Right ventricle myocardium inferior (tissue), 1 donor: ENCODE measurements at regions not wholly inside any gene's neighbourhood (a gene's known extent, or its start where the extent isn't known, plus 50 kb on each side); places are given as distances from the start of the nearest gene placed in this dataset.
"Not testable (repeated sequence)": the region's sequence is repeated elsewhere in the genome, so short reads cannot be mapped to it uniquely, and the experiment has no call there.

Experiments used
- ATAC-seq: fragments of 200-7000 bp; cut with Tn5 transposase; one replicate; pipeline ENCODE4 v1.9.1; 2020; ENCODE audit warnings: mild to moderate bottlenecking, moderate library complexity
- DNase-seq: peaks from one replicate; pipeline ENCODE4 v3.0.0; 2021; ENCODE audit errors: missing footprints
- intact Hi-C: fragments of 100-400 bp; cut with DNase I; formaldehyde crosslinking; loops from one replicate; pipeline ENCODE4 v1.11.0; 2022
- donor health status: DM: no; HTN: yes; CAD: no; lungs with severe emphysema.

DNA sequence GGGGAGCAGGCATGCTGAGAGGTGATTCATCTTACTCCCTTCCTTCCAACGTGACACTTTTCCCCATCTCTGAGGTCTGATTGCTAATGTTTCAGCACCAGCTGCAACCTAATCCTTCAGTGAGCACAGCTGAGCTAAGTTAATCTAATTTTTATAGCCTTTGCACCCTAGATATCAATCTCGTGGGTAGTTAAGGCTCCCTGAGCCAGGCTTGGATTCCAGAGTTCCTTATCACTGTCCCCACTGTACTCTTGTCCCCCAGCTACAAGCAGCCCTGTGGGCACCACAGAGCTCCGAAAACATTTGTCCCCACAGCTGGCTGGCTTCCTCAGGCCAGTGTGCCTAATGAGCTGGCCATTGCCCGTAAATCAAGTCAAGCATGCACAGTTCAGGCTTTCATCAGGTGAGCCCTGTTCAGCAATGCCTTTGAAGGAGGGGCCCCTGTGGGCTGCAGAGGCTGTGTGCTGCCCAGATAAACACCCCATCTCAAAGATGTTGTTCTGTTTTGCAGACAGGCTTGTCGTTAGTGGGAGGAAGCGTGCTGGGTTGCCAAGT, 376.9 kb upstream of the RASGRP1 start:
- intact Hi-C loops, result no loop called here
- ATAC-seq, result no peak
- no peak for DNase-seq

DNA sequence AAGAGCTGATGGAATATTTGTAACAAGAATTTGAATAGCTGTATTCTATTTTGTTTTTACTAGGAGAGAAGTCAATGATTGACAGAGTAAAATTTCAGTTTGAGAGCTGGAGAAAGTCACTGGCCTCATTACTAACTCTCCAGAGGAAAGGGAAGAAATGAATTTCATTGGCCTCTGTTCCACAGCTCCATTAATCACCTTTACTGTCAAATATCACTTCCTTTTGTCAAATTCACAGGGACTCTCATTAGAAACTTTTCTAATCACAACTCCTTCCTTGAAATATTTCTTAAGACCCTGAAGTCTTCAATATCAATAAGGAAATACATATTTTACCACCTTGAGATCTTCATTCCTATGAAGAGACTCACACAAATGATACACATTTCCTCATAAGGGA, 379.9 kb upstream of the RASGRP1 start:
- no peak for DNase-seq
- ATAC-seq, result no peak
- intact Hi-C loops, result no loop called here

- DNase-seq, result no peak
- intact Hi-C loops, result no loop called here
- no peak for ATAC-seq
Measured at GRCh38 chr15:38945551-38946298, 381.1 kb upstream of the RASGRP1 start.

DNA sequence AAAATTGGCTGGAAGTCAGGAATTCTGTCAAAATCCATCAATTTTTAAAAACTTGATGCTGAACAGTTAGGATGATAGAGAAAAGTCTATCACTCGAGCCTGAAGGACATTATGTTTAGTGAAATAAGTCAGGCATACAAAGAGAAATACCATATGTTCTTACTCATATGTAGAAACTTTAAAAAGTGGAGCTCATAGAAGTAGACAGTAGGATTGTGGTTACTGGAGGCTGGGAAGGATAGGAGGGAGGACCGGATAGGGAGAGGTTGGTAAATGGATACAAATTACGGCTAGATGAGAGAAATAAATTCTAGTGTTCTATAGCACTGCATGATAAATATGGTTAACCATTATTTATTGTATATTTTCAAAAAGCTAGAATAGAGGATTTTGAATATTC, 389.5 kb upstream of the RASGRP1 start:
- intact Hi-C loops, result no loop called here
- no peak for ATAC-seq
- no peak for DNase-seq

- no peak for ATAC-seq
- DNase-seq, result no peak
- intact Hi-C loops, result no loop called here
Measured at GRCh38 chr15:38961456-38961855, 396.8 kb upstream of the RASGRP1 start.

GRCh38 chr15:38961931-38962330, 397.3 kb upstream of the RASGRP1 start:
- intact Hi-C loops, result no loop called here
- ATAC-seq (no peak), DNase-seq (no peak)

- intact Hi-C loops, result no loop called here
- ATAC-seq, result no peak
- DNase-seq, result no peak
Measured at GRCh38 chr15:38972831-38973230, 408.2 kb upstream of the RASGRP1 start.

DNA sequence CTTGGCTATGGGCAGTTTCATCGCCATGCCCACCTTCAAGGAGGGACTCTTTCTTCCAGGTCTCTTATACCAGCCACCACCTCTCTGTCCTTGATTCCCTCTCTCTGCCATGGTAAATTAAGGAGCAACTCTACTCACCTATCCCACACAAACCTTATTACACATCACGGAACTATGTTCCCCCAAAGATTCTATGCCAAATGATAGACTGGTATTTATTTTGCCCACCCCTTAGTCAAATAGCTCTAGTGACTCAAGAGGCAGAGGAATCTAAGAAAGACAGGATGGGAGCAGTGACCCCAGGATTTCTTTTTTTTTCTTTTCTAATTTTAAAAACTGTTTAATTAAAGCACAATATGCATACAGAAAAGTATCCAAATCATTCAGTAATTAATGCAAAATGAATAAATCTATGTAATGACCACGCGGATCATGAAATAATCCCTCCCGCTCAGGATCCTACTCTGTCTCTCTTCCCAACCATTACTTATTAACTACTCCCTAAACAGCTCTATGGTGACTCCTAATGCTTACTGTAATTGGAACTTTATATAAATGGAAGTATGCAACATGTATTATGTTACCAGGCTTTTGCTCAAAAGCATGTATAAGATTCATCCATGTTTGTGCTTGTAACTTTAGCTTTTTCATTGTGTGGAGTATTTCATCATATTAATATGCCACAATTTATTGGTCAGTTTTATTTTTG, 410.8 kb upstream of the RASGRP1 start:
- ATAC-seq (no peak), DNase-seq (no peak)
- intact Hi-C loops, result no loop called here

GRCh38 chr15:38991126-38991525, 426.5 kb upstream of the RASGRP1 start:
- intact Hi-C loops, result loop anchor here (5.0 kb wide), 1 partner anchor 174 kb away; no protein-coding TSS in a partner anchor
- ATAC-seq, result no peak
- no peak for DNase-seq

- peak; percentile 48 for ATAC-seq
- DNase-seq, result no peak
- intact Hi-C loops, result loop anchor here (5.0 kb wide), 1 partner anchor 174 kb away; no protein-coding TSS in a partner anchor
Measured at GRCh38 chr15:38991701-38992100, 427.1 kb upstream of the RASGRP1 start.

- intact Hi-C loops, result loop anchor here (5.0 kb wide), 1 partner anchor 175 kb away; no protein-coding TSS in a partner anchor
- ATAC-seq, result peak; percentile 71
- no peak for DNase-seq
Measured at GRCh38 chr15:38992506-38992905, 427.9 kb upstream of the RASGRP1 start.

DNA sequence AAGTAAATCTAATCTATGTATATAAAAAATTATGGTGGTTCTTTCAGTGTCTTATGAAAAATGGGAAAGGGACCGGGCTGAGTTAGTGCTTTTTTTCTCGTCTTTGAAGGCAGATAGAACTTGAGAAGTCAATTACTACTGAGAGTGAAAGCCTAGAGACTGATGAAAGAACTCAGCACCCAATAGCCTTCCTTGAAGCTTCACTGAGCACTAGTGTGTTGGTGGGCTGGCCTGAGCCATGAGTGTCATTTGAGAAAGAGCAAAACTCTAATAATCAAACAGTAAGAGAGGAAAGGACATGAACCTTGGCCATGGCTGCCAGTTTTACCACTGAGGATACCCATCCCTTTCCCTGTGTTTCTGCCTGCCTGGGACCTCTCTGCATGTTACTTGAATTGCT, 428.3 kb upstream of the RASGRP1 start:
- intact Hi-C loops, result loop anchor here (5.0 kb wide), 1 partner anchor 176 kb away; no protein-coding TSS in a partner anchor
- DNase-seq (no peak), ATAC-seq (peak; percentile 42)

- DNase-seq (no peak), ATAC-seq (no peak)
- intact Hi-C loops, result loop anchor here (5.0 kb wide), 1 partner anchor 177 kb away; no protein-coding TSS in a partner anchor
Measured at GRCh38 chr15:38994310-38994709, 429.7 kb upstream of the RASGRP1 start.

DNA sequence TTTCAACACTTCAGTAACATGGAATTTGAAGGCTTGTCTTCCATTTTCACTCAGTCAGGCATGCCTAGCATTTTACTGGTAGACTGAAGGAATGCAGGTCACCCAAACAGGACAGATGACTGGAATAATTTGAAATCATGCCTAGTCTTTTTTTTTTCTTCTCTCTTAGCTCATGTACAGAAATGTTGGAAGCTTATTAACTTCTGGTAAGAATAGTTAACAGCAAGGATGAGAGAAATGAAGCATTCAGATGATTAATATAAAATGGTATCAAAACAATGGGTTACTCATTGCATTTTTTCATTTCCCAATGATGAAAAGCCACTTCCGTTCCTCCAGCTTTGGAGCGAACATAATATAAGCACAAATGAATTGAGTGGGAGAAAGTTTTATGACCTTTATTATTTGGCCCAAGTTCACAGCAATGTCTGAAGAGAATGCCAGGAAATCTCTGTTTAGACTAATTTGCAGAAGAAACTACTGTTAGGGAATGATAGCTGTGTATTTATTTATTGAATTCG, 431.6 kb upstream of the RASGRP1 start:
- no peak for DNase-seq
- intact Hi-C loops, result no loop called here
- ATAC-seq, result no peak

DNA sequence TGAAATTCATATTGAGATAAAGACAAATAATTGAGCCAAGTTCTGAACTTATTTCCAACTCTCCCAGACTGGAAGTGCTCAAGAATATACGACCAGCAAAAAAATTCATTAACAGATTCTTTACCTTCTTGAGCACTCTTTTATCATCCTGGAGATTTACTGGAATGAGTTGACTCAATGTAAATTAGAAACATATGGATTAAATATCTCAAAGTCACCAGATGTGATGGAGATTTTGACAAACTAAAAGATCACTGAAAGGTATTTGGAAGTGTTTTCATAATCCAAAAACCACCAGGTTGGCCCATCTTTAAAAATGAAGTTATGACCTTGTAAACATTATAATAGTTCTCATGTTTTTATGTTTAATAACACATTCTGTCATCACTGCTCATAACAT, 433.2 kb upstream of the RASGRP1 start:
- ATAC-seq (no peak), DNase-seq (no peak)
- intact Hi-C loops, result no loop called here

DNA sequence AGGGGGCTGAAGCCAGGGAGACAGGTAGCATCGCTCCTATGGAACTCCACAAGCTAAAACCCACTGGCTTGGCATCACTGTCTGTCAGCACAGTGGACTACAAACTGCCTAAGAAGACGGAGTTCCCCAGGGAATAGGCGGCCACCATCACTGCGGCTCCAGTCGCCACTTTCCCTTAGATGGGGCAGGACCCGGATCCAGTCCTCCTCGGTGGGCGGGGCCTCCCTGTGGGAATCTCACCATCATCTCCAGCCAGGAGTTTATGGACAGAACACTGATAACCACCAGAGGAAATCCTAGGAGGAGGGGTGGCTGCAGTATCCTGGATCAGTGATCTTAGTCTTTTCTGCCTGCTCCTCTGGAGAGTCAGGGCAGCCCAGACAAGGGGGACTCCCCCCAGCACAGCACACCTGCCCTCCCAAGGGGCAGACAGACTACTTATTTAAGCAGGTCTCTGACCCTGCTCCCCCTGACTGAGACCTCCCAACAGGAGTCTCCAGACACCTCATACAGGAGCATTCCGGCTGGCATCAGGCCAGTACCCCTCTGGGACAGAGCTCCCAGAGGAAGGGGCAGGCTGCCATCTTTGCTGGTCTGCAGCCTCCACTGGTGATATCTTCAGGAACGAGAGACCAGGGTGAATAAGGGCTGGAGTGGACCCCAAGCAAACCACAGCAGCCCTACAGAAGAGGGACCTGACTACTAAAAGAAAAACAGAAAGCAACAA, 435.6 kb upstream of the RASGRP1 start:
- no peak for ATAC-seq

DNA sequence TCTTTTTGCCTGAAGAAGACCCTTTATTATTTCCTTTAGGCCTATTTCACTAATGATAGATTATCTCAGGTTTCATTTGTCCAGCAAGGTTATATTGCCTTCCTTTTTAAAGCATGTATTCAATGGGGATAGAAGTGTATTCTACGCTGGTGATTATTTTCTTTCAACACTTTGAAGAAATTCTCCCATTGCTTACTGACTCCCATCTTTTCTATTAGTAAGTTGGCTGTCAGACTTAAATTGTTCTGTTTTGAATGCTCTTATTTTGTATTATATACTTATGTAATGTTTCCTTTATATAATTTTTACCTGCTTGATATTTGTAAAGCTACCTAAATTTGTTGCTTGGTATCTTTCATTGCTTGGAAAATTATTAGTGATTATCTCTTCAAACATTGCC, 445.1 kb upstream of the RASGRP1 start:
- intact Hi-C loops, result no loop called here
- DNase-seq (no peak), ATAC-seq (no peak)

More for the DNA sequence above, 435.6 kb upstream of the RASGRP1 start:
- peak; percentile 68 for DNase-seq
- intact Hi-C loops, result no loop called here

- DNase-seq, intact Hi-C loops, ATAC-seq: not testable (repeated sequence)
Measured at GRCh38 chr15:39011066-39011465, 446.5 kb upstream of the RASGRP1 start.

DNA sequence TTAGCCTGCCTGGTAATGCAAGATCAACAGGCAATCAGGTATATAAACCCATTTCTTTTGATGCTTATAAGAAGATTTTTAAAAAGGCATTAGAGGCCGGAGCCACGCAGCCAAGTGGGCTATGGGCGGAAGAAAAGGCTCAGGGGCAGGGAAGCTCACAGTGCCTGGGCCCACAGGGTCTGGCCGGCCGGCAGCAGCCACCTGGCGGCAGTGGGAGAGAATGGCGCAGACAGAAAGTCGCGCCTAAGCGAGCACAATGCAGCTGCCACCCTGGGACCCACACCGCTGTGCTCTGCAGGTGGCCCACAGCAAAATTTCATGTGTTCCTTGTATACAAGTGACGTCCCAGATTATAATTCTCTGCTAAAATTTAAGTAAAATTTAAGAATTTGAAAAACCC, 448.6 kb upstream of the RASGRP1 start:
- ATAC-seq, result no peak
- DNase-seq, result no peak
- intact Hi-C loops, result no loop called here
